ENCODE measurements at regions not wholly inside any gene's neighbourhood (a gene's known extent, or its start where the extent isn't known, plus 50 kb on each side); places are given as distances from the start of the nearest gene placed in this dataset.

GRCh38 chr16:87186446-87186845 is 130.7 kb downstream of the C16orf95 start:
- TF ChIP-seq GATA1 (IDR thresholded peaks at IDR 0.05; ENCODE audit: low read depth, low read length) (no peak), POLR2A (IDR thresholded peaks at IDR 0.05; ENCODE audit: low read length) (no peak)

All from erythroblast (primary cell).